ENCODE measurements at regions not wholly inside any gene's neighbourhood (a gene's known extent, or its start where the extent isn't known, plus 50 kb on each side); places are given as distances from the start of the nearest gene placed in this dataset.

GRCh38 chr5:67257500-67257899 is 60.9 kb upstream of the CD180 start:
- CTCF ChIA-PET, result interaction anchor here (0.7 kb wide), 1 partner anchor 224 kb away, joined by 3 read pairs; no protein-coding TSS in a partner anchor
- no peak for ATAC-seq (ENCODE audit: poor library complexity)
- Mint-ChIP-seq H3K27ac (no peak overlapping the region), H3K36me3 (ENCODE audit: low read depth) (no peaks in the 10 kb centered on the region), H3K27me3 (no peaks in the 10 kb centered on the region), H3K9me3 (peaks cover 2% of the 10 kb centered on the region), H3K4me3 (no peak overlapping the region), H3K4me1 (ENCODE audit: low read depth) (no peaks in the 10 kb centered on the region)
- no peak for TF ChIP-seq CTCF (IDR thresholded peaks at IDR 0.05)
- no peaks in the 10 kb centered on the region for H3K36me3 ChIP-seq (ENCODE audit: insufficient read depth, low read length)
- peaks cover 0 to 4% of the 10 kb centered on the region in 2 experiments for H3K9me3 ChIP-seq (ENCODE audit: control insufficient read depth in 1 of 2, insufficient read depth in 1 of 2, low read length in 2 of 2)
- DNase-seq, result no peak
- POLR2A ChIA-PET, result no interaction called here
- H3K27ac ChIP-seq (ENCODE audit: low read depth in 1 of 2, low read length in 2 of 2), result no peak overlapping the region
- H3K4me1 ChIP-seq (ENCODE audit: insufficient read depth, low read length), result no peaks in the 10 kb centered on the region
- H3K27me3 ChIP-seq (ENCODE audit: control insufficient read depth in 1 of 2, insufficient read depth in 2 of 2, low read length in 2 of 2), result no peaks in the 10 kb centered on the region
- intact Hi-C loops (cut with DNase I, micrococcal nuclease), result no loop called here
- no peak overlapping the region for H3K4me3 ChIP-seq (ENCODE audit: low read length)

- H3K4me3 ChIP-seq (ENCODE audit: low read length), result no peak overlapping the region
- no peak overlapping the region for H3K27ac Mint-ChIP-seq
- no peak for TF ChIP-seq CTCF (IDR thresholded peaks at IDR 0.05)
- no peaks in the 10 kb centered on the region for H3K27me3 ChIP-seq (ENCODE audit: control insufficient read depth in 1 of 2, insufficient read depth in 2 of 2, low read length in 2 of 2)
- H3K27me3 Mint-ChIP-seq, result no peaks in the 10 kb centered on the region
- CTCF ChIA-PET, result no interaction called here
- no peaks in the 10 kb centered on the region for H3K36me3 Mint-ChIP-seq (ENCODE audit: low read depth)
- POLR2A ChIA-PET, result no interaction called here
- no peaks in the 10 kb centered on the region for H3K4me1 ChIP-seq (ENCODE audit: insufficient read depth, low read length)
- intact Hi-C loops (cut with DNase I, micrococcal nuclease), result no loop called here
- peaks cover 2% of the 10 kb centered on the region for H3K9me3 Mint-ChIP-seq
- no peaks in the 10 kb centered on the region for H3K36me3 ChIP-seq (ENCODE audit: insufficient read depth, low read length)
- no peak overlapping the region for H3K4me3 Mint-ChIP-seq
- peaks cover 0 to 4% of the 10 kb centered on the region in 2 experiments for H3K9me3 ChIP-seq (ENCODE audit: control insufficient read depth in 1 of 2, insufficient read depth in 1 of 2, low read length in 2 of 2)
- ATAC-seq (ENCODE audit: poor library complexity), result no peak
- no peak overlapping the region for H3K27ac ChIP-seq (ENCODE audit: low read depth in 1 of 2, low read length in 2 of 2)
- DNase-seq, result no peak
- no peaks in the 10 kb centered on the region for H3K4me1 Mint-ChIP-seq (ENCODE audit: low read depth)
Observed at GRCh38 chr5:67257077-67257476, 60.5 kb upstream of the CD180 start.

- Histone ChIP-seq H3K4me1 (ENCODE audit: insufficient read depth, low read length) (no peaks in the 10 kb centered on the region), H3K9me3 (ENCODE audit: control insufficient read depth in 1 of 2, insufficient read depth in 1 of 2, low read length in 2 of 2) (peaks cover 0 to 4% of the 10 kb centered on the region in 2 experiments), H3K4me3 (ENCODE audit: low read length) (no peak overlapping the region), H3K36me3 (ENCODE audit: insufficient read depth, low read length) (no peaks in the 10 kb centered on the region), H3K27me3 (ENCODE audit: control insufficient read depth in 1 of 2, insufficient read depth in 2 of 2, low read length in 2 of 2) (no peaks in the 10 kb centered on the region), H3K27ac (ENCODE audit: low read depth in 1 of 2, low read length in 2 of 2) (no peak overlapping the region)
- ChIA-PET CTCF (interaction anchor here (1.3 kb wide), 1 partner anchor 10 kb away, joined by 6 read pairs; no protein-coding TSS in a partner anchor), POLR2A (no interaction called here)
- ATAC-seq (ENCODE audit: poor library complexity) (no peak), DNase-seq (no peak)
- no peaks in the 10 kb centered on the region for H3K4me1 Mint-ChIP-seq (ENCODE audit: low read depth)
- H3K4me3 Mint-ChIP-seq, result no peak overlapping the region
- no peak overlapping the region for H3K27ac Mint-ChIP-seq
- intact Hi-C loops (cut with DNase I, micrococcal nuclease), result no loop called here
- TF ChIP-seq CTCF (IDR thresholded peaks at IDR 0.05), result no peak
- H3K27me3 Mint-ChIP-seq, result no peaks in the 10 kb centered on the region
- peaks cover 2% of the 10 kb centered on the region for H3K9me3 Mint-ChIP-seq
- no peaks in the 10 kb centered on the region for H3K36me3 Mint-ChIP-seq (ENCODE audit: low read depth)
Observed at GRCh38 chr5:67255881-67256280, 59.3 kb upstream of the CD180 start.

Measured in CD4-positive, alpha-beta T cell (primary cell).